ENCODE measurements at regions not wholly inside any gene's neighbourhood (a gene's known extent, or its start where the extent isn't known, plus 50 kb on each side); places are given as distances from the start of the nearest gene placed in this dataset.

GRCh38 chr5:130974021-130974683 is 190.9 kb downstream of the HINT1 start:
- Histone ChIP-seq H3K27ac (ENCODE audit: low read depth, low read length) (no peak overlapping the region), H3K4me3 (ENCODE audit: low read length) (no peak overlapping the region), H3K27me3 (ENCODE audit: control insufficient read depth, insufficient read depth, low read length, poor library complexity, severe bottlenecking) (no peaks in the 10 kb centered on the region), H3K36me3 (ENCODE audit: control insufficient read depth, insufficient read depth, low read length) (no peaks in the 10 kb centered on the region), H3K9ac (ENCODE audit: extremely low read depth, low read length, poor library complexity, severe bottlenecking) (no peak overlapping the region), H3K4me1 (ENCODE audit: control insufficient read depth, insufficient read depth, low read length) (peaks cover 3% of the 10 kb centered on the region), H3K9me3 (ENCODE audit: control insufficient read depth, low read length) (no peaks in the 10 kb centered on the region)
- H3K27me3 Mint-ChIP-seq (ENCODE audit: insufficient read depth): no peaks in the 10 kb centered on the region
- H3K4me3 Mint-ChIP-seq: no peak overlapping the region
- H3K36me3 Mint-ChIP-seq (ENCODE audit: low read depth): no peaks in the 10 kb centered on the region
- no peak overlapping the region for H3K27ac Mint-ChIP-seq
- no peak for DNase-seq
- TF ChIP-seq CTCF (conservative IDR thresholded peaks at IDR 0.05): no peak
- H3K9me3 Mint-ChIP-seq: no peaks in the 10 kb centered on the region
- peaks cover 16% of the 10 kb centered on the region for H3K4me1 Mint-ChIP-seq
- WGBS, 2 experiments (ENCODE audit: insufficient coverage in 1 of 2, insufficient read length in 1 of 2): 90% methylated on average over 1 of the region's 1 CpG; no CpG with 5 or more reads in 1 of the 2 experiments

- Mint-ChIP-seq H3K36me3 (ENCODE audit: low read depth) (no peaks in the 10 kb centered on the region), H3K27ac (no peak overlapping the region), H3K4me3 (no peak overlapping the region), H3K9me3 (peaks cover 8% of the 10 kb centered on the region), H3K4me1 (no peaks in the 10 kb centered on the region), H3K27me3 (ENCODE audit: insufficient read depth) (no peaks in the 10 kb centered on the region)
- H3K27me3 ChIP-seq (ENCODE audit: control insufficient read depth, insufficient read depth, low read length, poor library complexity, severe bottlenecking): no peaks in the 10 kb centered on the region
- no peak overlapping the region for H3K9ac ChIP-seq (ENCODE audit: extremely low read depth, low read length, poor library complexity, severe bottlenecking)
- H3K36me3 ChIP-seq (ENCODE audit: control insufficient read depth, insufficient read depth, low read length): no peaks in the 10 kb centered on the region
- WGBS, 2 experiments (ENCODE audit: insufficient coverage in 1 of 2, insufficient read length in 1 of 2): 100% methylated on average over 1 of the region's 1 CpG; no CpG with 5 or more reads in 1 of the 2 experiments
- H3K4me3 ChIP-seq (ENCODE audit: low read length): no peak overlapping the region
- no peak for TF ChIP-seq CTCF (conservative IDR thresholded peaks at IDR 0.05)
- no peaks in the 10 kb centered on the region for H3K9me3 ChIP-seq (ENCODE audit: control insufficient read depth, low read length)
- no peak overlapping the region for H3K27ac ChIP-seq (ENCODE audit: low read depth, low read length)
- no peaks in the 10 kb centered on the region for H3K4me1 ChIP-seq (ENCODE audit: control insufficient read depth, insufficient read depth, low read length)
- no peak for DNase-seq
Measured at GRCh38 chr5:130966990-130967525, 198.0 kb downstream of the HINT1 start.

- Mint-ChIP-seq H3K27me3 (ENCODE audit: insufficient read depth) (no peaks in the 10 kb centered on the region), H3K9me3 (peaks cover 14% of the 10 kb centered on the region), H3K4me1 (no peaks in the 10 kb centered on the region), H3K36me3 (ENCODE audit: low read depth) (no peaks in the 10 kb centered on the region), H3K27ac (no peak overlapping the region), H3K4me3 (no peak overlapping the region)
- TF ChIP-seq CTCF (conservative IDR thresholded peaks at IDR 0.05): no peak
- Histone ChIP-seq H3K27ac (ENCODE audit: low read depth, low read length) (no peak overlapping the region), H3K9me3 (ENCODE audit: control insufficient read depth, low read length) (no peaks in the 10 kb centered on the region), H3K36me3 (ENCODE audit: control insufficient read depth, insufficient read depth, low read length) (no peaks in the 10 kb centered on the region), H3K27me3 (ENCODE audit: control insufficient read depth, insufficient read depth, low read length, poor library complexity, severe bottlenecking) (no peaks in the 10 kb centered on the region), H3K9ac (ENCODE audit: extremely low read depth, low read length, poor library complexity, severe bottlenecking) (no peak overlapping the region), H3K4me3 (ENCODE audit: low read length) (no peak overlapping the region), H3K4me1 (ENCODE audit: control insufficient read depth, insufficient read depth, low read length) (no peaks in the 10 kb centered on the region)
- WGBS, 2 experiments (ENCODE audit: insufficient coverage in 1 of 2, insufficient read length in 1 of 2): 95 to 100% methylated on average over 1 of the region's 1 CpG
- no peak for DNase-seq
Measured at GRCh38 chr5:130965920-130966319, 199.1 kb downstream of the HINT1 start.

All from endodermal cell (in vitro differentiated cells).